Uterus (tissue), 2 donors: ENCODE measurements at regions not wholly inside any gene's neighbourhood (a gene's known extent, or its start where the extent isn't known, plus 50 kb on each side); places are given as distances from the start of the nearest gene placed in this dataset.
"Not testable (repeated sequence)": the region's sequence is repeated elsewhere in the genome, so short reads cannot be mapped to it uniquely, and the experiment has no call there.

Experiments
- CTCF ChIP-seq, 4 experiments: fragments of 200-600 bp in 2 of 4; fragments of 450-650 bp in 2 of 4; sonication (generic) in 2 of 4; IDR thresholded peaks; one replicate each; pipeline ENCODE4 v1.5.1; 2016 to 2019; ENCODE audit warnings: antibody characterized with exemption in 4 of 4, mild to moderate bottlenecking in 2 of 4, moderate library complexity in 1 of 4
- POLR2A ChIP-seq, 2 donors: fragments of 450-650 bp; IDR thresholded peaks; one replicate each; pipeline ENCODE4 v1.6.1; 2016; ENCODE audit warnings: antibody characterized with exemption in 2 of 2, mild to moderate bottlenecking in 1 of 2, moderate library complexity in 1 of 2

GRCh38 chr3:125864532-125864931 lies 104.4 kb upstream of the ROPN1B start:
- TF ChIP-seq CTCF, POLR2A (IDR thresholded peaks at IDR 0.05): not testable (repeated sequence)
